GM12873 (cell line): ENCODE measurements at regions not wholly inside any gene's neighbourhood (a gene's known extent, or its start where the extent isn't known, plus 50 kb on each side); places are given as distances from the start of the nearest gene placed in this dataset.

Experiments used
- CTCF ChIP-seq: IDR thresholded peaks from 2 replicates; pipeline ENCODE4 v1.5.1; 2012; ENCODE audit warnings: low read depth, mild to moderate bottlenecking, moderate library complexity, low read length, control low read depth; ENCODE audit not compliant: insufficient read depth; ENCODE audit errors: missing control alignments

GRCh38 chr20:24724982-24725533 lies 224.0 kb upstream of the CST7 start:
- no peak for TF ChIP-seq CTCF

- no peak for TF ChIP-seq CTCF
Measured at GRCh38 chr20:24727795-24728194, 221.3 kb upstream of the CST7 start.

GRCh38 chr20:24729896-24730605 lies 219.0 kb upstream of the CST7 start:
- no peak for TF ChIP-seq CTCF

- TF ChIP-seq CTCF: no peak
Measured at GRCh38 chr20:24730750-24731149, 218.3 kb upstream of the CST7 start.

GRCh38 chr20:24731312-24731711 lies 217.8 kb upstream of the CST7 start:
- TF ChIP-seq CTCF: no peak

GRCh38 chr20:24732076-24732475 lies 217.0 kb upstream of the CST7 start:
- TF ChIP-seq CTCF: no peak

- TF ChIP-seq CTCF: no peak
Measured at GRCh38 chr20:24732599-24732998, 216.5 kb upstream of the CST7 start.
